WTC11 (cell line): ENCODE measurements at regions not wholly inside any gene's neighbourhood (a gene's known extent, or its start where the extent isn't known, plus 50 kb on each side); places are given as distances from the start of the nearest gene placed in this dataset.

Source experiments
- ATAC-seq: fragments of 200-7000 bp; cut with Tn5 transposase; 2 replicates; pipeline ENCODE4 v1.10.0; 2021; ENCODE audit warnings: mild to moderate bottlenecking, moderate library complexity
- CTCF ChIA-PET: fragments of 300-600 bp; sonication (Branson Sonifier 250); formaldehyde crosslinking; loops from one replicate; lab custom pipeline; 2021; ENCODE audit warnings: antibody characterized with exemption; lab: Charles Lee
- POLR2A ChIA-PET: fragments of 350-600 bp; sonication (Branson Sonifier 250); formaldehyde crosslinking; loops from one replicate; lab custom pipeline; 2021; ENCODE audit warnings: antibody characterized with exemption; lab: Charles Lee
- DNase-seq: peaks from one replicate; pipeline ENCODE4 v3.0.0; 2021; ENCODE audit warnings: low spot score
- H3K27ac Mint-ChIP-seq: 2 replicates; pipeline ENCODE4 v1.8.0; 2021; ENCODE audit warnings: mixed read lengths
- H3K27me3 Mint-ChIP-seq: 2 replicates; pipeline ENCODE4 v1.8.0; 2021; ENCODE audit warnings: low read depth, mild to moderate bottlenecking, moderate library complexity, mixed read lengths
- H3K36me3 Mint-ChIP-seq: 2 replicates; pipeline ENCODE4 v1.8.0; 2021; ENCODE audit warnings: mixed read lengths
- H3K4me1 Mint-ChIP-seq: 2 replicates; pipeline ENCODE4 v1.8.0; 2022; ENCODE audit warnings: mixed read lengths
- H3K4me3 Mint-ChIP-seq: 2 replicates; pipeline ENCODE4 v1.8.0; 2021; ENCODE audit warnings: mild to moderate bottlenecking, moderate library complexity, mixed read lengths
- H3K9me3 Mint-ChIP-seq: 2 replicates; pipeline ENCODE4 v1.8.0; 2021; ENCODE audit warnings: mixed read lengths
- ARID4B ChIP-seq: sonication (generic); formaldehyde crosslinking; IDR thresholded peaks from 2 replicates; pipeline ENCODE4 v1.8.0; 2023; ENCODE audit warnings: missing genetic modification reagents, mild to moderate bottlenecking, borderline replicate concordance
- ATF3 ChIP-seq: sonication (generic); formaldehyde crosslinking; conservative IDR thresholded peaks from 2 replicates; pipeline ENCODE4 v1.8.1; 2022; ENCODE audit warnings: mild to moderate bottlenecking, missing genetic modification reagents
- CBFB ChIP-seq: sonication (generic); formaldehyde crosslinking; IDR thresholded peaks from 2 replicates; pipeline ENCODE4 v1.8.1; 2022; ENCODE audit warnings: mild to moderate bottlenecking, low read depth, missing genetic modification reagents
- E2F1 ChIP-seq: sonication (generic); formaldehyde crosslinking; IDR thresholded peaks from 2 replicates; pipeline ENCODE4 v1.8.0; 2022; ENCODE audit warnings: mild to moderate bottlenecking, missing genetic modification reagents
- ERG ChIP-seq: fragments of 250-450 bp; sonication (Bioruptor Pico); IDR thresholded peaks from 2 replicates; pipeline ENCODE4 v1.8.0; 2021; ENCODE audit warnings: mild to moderate bottlenecking
- ETV6 ChIP-seq: sonication (generic); formaldehyde crosslinking; IDR thresholded peaks from 2 replicates; pipeline ENCODE4 v1.8.1; 2022; ENCODE audit warnings: mild to moderate bottlenecking, missing genetic modification reagents
- GTF2I ChIP-seq: fragments of 250-450 bp; sonication (Bioruptor Pico); conservative IDR thresholded peaks from 2 replicates; pipeline ENCODE4 v1.4.0; 2021; ENCODE audit warnings: mild to moderate bottlenecking
- HMGA2 ChIP-seq: fragments of 250-450 bp; sonication (Bioruptor Pico); IDR thresholded peaks from 2 replicates; pipeline ENCODE4 v1.4.0; 2021; ENCODE audit warnings: mild to moderate bottlenecking, moderate library complexity
- IRF2 ChIP-seq: sonication (generic); formaldehyde crosslinking; IDR thresholded peaks from 2 replicates; pipeline ENCODE4 v1.8.0; 2022; ENCODE audit warnings: low read depth, missing genetic modification reagents, borderline replicate concordance
- KAT7 ChIP-seq: sonication (generic); formaldehyde crosslinking; IDR thresholded peaks from 2 replicates; pipeline ENCODE4 v1.8.1; 2023; ENCODE audit warnings: missing genetic modification reagents, mild to moderate bottlenecking, borderline replicate concordance
- MXD4 ChIP-seq: fragments of 250-450 bp; sonication (Bioruptor Pico); IDR thresholded peaks from 2 replicates; pipeline ENCODE4 v1.8.0; 2021; ENCODE audit warnings: mild to moderate bottlenecking, moderate library complexity, borderline replicate concordance
- NR1H2 ChIP-seq: sonication (generic); formaldehyde crosslinking; IDR thresholded peaks from 2 replicates; pipeline ENCODE4 v1.9.0; 2021; ENCODE audit warnings: mild to moderate bottlenecking, moderate library complexity, missing genetic modification reagents
- NR2C2 ChIP-seq: sonication (generic); formaldehyde crosslinking; IDR thresholded peaks from 2 replicates; pipeline ENCODE4 v1.8.0; 2022; ENCODE audit warnings: mild to moderate bottlenecking, missing genetic modification reagents
- OVOL2 ChIP-seq: fragments of 250-450 bp; sonication (Bioruptor Pico); IDR thresholded peaks from 2 replicates; pipeline ENCODE4 v1.9.0; 2021; ENCODE audit warnings: mild to moderate bottlenecking, borderline replicate concordance
- SMAD4 ChIP-seq: sonication (generic); formaldehyde crosslinking; IDR thresholded peaks from 2 replicates; pipeline ENCODE4 v1.8.0; 2022; ENCODE audit warnings: mild to moderate bottlenecking, missing genetic modification reagents
- SOX15 ChIP-seq: fragments of 250-450 bp; sonication (Bioruptor Pico); IDR thresholded peaks from 2 replicates; pipeline ENCODE4 v1.9.0; 2021; ENCODE audit warnings: mild to moderate bottlenecking
- USF1 ChIP-seq: sonication (generic); formaldehyde crosslinking; IDR thresholded peaks from 2 replicates; pipeline ENCODE4 v1.8.0; 2022; ENCODE audit warnings: mild to moderate bottlenecking, missing genetic modification reagents
- ZNF423 ChIP-seq: fragments of 250-450 bp; sonication (Bioruptor Pico); IDR thresholded peaks from 2 replicates; pipeline ENCODE4 v2.1.2; 2022; ENCODE audit warnings: mild to moderate bottlenecking, moderate library complexity
- TF ChIP-seq, protein P1 (sequence below): sonication (generic); formaldehyde crosslinking; conservative IDR thresholded peaks from 2 replicates; pipeline ENCODE4 v1.8.1; 2023; ENCODE audit warnings: mild to moderate bottlenecking, low read depth, missing genetic modification reagents, moderate library complexity
- TF ChIP-seq, protein P2 (sequence below): sonication (generic); formaldehyde crosslinking; IDR thresholded peaks from 2 replicates; pipeline ENCODE4 v1.8.1; 2022; ENCODE audit warnings: low read depth, mild to moderate bottlenecking, moderate library complexity, missing genetic modification reagents, borderline replicate concordance
- TF ChIP-seq, protein P3 (sequence below): fragments of 250-450 bp; sonication (Bioruptor Pico); IDR thresholded peaks from 2 replicates; pipeline ENCODE4 v1.9.0; 2021; ENCODE audit warnings: mild to moderate bottlenecking

DNA sequence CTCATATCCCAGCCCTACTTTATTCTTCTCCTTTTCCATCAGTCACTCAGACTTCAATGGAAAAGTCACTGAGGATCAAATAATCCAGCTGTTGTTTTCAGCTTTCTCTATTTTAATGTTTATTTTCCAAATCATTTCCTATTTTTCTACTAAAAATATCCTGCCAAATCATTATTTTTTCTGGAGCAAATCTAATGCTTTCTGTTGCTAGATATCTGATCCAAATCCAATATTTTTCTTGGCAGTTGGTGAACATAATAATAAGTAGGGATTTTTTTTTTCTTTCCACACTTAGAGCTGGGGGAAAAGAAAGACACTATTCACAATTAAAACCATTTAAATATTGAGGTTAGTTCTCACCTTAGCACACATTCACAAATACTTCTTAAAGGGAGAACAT, 656.1 kb downstream of the DACH1 start:
- no peak for ATAC-seq

DNA sequence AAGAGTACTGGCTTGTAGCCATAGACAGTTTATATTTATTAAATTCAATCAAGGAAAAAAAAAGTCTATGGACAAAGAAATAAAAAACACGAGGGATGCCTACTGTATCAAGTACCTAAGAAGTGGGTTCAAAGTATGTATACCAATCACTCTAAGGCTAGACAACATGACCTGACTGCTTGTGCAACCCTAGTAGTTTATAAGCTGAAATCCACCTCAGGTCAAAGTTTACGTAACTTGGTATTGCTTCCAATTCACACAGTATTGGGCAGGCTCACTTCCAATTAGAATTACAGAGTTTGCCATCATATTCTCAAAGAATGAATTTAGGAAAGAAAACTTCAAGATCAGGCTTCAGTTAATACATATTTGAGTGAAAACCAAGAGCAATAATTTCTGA, 657.8 kb downstream of the DACH1 start:
- Mint-ChIP-seq H3K36me3 (no peaks in the 10 kb centered on the region), H3K4me1 (peaks cover 4% of the 10 kb centered on the region), H3K27me3 (no peaks in the 10 kb centered on the region), H3K4me3 (no peak overlapping the region), H3K9me3 (no peaks in the 10 kb centered on the region), H3K27ac (no peak overlapping the region)
- ChIA-PET CTCF (no interaction called here), POLR2A (no interaction called here)
- ATAC-seq, result no peak
- DNase-seq, result no peak
- TF ChIP-seq ATF3 (CRISPR knock-in tag), result no peak
- no peak for TF ChIP-seq NR2C2
- TF ChIP-seq, protein P1, sequence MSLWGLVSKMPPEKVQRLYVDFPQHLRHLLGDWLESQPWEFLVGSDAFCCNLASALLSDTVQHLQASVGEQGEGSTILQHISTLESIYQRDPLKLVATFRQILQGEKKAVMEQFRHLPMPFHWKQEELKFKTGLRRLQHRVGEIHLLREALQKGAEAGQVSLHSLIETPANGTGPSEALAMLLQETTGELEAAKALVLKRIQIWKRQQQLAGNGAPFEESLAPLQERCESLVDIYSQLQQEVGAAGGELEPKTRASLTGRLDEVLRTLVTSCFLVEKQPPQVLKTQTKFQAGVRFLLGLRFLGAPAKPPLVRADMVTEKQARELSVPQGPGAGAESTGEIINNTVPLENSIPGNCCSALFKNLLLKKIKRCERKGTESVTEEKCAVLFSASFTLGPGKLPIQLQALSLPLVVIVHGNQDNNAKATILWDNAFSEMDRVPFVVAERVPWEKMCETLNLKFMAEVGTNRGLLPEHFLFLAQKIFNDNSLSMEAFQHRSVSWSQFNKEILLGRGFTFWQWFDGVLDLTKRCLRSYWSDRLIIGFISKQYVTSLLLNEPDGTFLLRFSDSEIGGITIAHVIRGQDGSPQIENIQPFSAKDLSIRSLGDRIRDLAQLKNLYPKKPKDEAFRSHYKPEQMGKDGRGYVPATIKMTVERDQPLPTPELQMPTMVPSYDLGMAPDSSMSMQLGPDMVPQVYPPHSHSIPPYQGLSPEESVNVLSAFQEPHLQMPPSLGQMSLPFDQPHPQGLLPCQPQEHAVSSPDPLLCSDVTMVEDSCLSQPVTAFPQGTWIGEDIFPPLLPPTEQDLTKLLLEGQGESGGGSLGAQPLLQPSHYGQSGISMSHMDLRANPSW (CRISPR knock-in tag), result no peak
- no peak for TF ChIP-seq GTF2I (CRISPR knock-in tag)
- TF ChIP-seq KAT7 (CRISPR knock-in tag), result no peak
- TF ChIP-seq, protein P2, sequence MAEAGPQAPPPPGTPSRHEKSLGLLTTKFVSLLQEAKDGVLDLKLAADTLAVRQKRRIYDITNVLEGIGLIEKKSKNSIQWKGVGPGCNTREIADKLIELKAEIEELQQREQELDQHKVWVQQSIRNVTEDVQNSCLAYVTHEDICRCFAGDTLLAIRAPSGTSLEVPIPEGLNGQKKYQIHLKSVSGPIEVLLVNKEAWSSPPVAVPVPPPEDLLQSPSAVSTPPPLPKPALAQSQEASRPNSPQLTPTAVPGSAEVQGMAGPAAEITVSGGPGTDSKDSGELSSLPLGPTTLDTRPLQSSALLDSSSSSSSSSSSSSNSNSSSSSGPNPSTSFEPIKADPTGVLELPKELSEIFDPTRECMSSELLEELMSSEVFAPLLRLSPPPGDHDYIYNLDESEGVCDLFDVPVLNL (CRISPR knock-in tag), result no peak
- TF ChIP-seq, protein P3, sequence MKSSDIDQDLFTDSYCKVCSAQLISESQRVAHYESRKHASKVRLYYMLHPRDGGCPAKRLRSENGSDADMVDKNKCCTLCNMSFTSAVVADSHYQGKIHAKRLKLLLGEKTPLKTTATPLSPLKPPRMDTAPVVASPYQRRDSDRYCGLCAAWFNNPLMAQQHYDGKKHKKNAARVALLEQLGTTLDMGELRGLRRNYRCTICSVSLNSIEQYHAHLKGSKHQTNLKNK (CRISPR knock-in tag), result no peak
- TF ChIP-seq USF1 (CRISPR knock-in tag), result no peak

More for the DNA sequence above, 656.1 kb downstream of the DACH1 start:
- no peaks in the 10 kb centered on the region for H3K27me3 Mint-ChIP-seq
- no peak for TF ChIP-seq SMAD4 (CRISPR knock-in tag)
- TF ChIP-seq HMGA2, result no peak
- no peak for TF ChIP-seq SOX15 (CRISPR knock-in tag)
- TF ChIP-seq OVOL2 (CRISPR knock-in tag), result no peak
- TF ChIP-seq ZNF423 (CRISPR knock-in tag), result no peak
- TF ChIP-seq MXD4, result no peak
- TF ChIP-seq NR1H2 (CRISPR knock-in tag), result no peak
- TF ChIP-seq ARID4B (CRISPR knock-in tag), result no peak
- no peak for TF ChIP-seq IRF2 (CRISPR knock-in tag)
- TF ChIP-seq CBFB (CRISPR knock-in tag), result no peak
- no peak for TF ChIP-seq E2F1 (CRISPR knock-in tag)
- TF ChIP-seq NR2C2, result no peak
- no peak for TF ChIP-seq ETV6 (CRISPR knock-in tag)
- no peak for TF ChIP-seq ERG (CRISPR knock-in tag)
- ChIA-PET CTCF (no interaction called here), POLR2A (no interaction called here)
- H3K4me1 Mint-ChIP-seq, result peaks cover 4% of the 10 kb centered on the region
- no peaks in the 10 kb centered on the region for H3K9me3 Mint-ChIP-seq
- no peak overlapping the region for H3K4me3 Mint-ChIP-seq
- no peak for DNase-seq
- no peak overlapping the region for H3K27ac Mint-ChIP-seq
- H3K36me3 Mint-ChIP-seq, result no peaks in the 10 kb centered on the region
